ENCODE measurements at regions not wholly inside any gene's neighbourhood (a gene's known extent, or its start where the extent isn't known, plus 50 kb on each side); places are given as distances from the start of the nearest gene placed in this dataset.

DNA sequence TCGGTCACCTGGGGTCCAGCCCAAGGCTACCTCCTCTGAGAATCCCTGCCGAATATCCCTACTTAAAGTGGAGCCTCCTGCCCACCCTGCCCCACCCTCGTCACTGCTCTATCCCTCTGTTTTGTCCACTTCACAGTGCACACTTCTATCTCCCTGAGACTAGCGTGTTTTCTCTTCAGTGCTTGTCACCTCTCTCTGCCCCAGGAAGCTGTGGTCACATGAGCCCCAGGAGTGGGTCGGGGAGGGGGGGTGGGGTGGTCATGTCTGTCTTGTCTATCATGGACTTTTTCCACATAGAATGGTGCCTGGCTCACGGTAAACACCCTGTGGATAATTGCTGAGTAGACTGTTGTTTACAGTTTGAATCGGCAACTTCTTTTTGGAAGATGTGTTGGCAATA lies 673.6 kb downstream of the PTPRU start:
- TF ChIP-seq, protein P1, sequence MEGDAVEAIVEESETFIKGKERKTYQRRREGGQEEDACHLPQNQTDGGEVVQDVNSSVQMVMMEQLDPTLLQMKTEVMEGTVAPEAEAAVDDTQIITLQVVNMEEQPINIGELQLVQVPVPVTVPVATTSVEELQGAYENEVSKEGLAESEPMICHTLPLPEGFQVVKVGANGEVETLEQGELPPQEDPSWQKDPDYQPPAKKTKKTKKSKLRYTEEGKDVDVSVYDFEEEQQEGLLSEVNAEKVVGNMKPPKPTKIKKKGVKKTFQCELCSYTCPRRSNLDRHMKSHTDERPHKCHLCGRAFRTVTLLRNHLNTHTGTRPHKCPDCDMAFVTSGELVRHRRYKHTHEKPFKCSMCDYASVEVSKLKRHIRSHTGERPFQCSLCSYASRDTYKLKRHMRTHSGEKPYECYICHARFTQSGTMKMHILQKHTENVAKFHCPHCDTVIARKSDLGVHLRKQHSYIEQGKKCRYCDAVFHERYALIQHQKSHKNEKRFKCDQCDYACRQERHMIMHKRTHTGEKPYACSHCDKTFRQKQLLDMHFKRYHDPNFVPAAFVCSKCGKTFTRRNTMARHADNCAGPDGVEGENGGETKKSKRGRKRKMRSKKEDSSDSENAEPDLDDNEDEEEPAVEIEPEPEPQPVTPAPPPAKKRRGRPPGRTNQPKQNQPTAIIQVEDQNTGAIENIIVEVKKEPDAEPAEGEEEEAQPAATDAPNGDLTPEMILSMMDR (IDR thresholded peaks at IDR 0.05; ENCODE audit: control insufficient read depth, insufficient read depth, low read depth, low read length, missing control alignments): no peak
- H3K4me3 ChIP-seq (ENCODE audit: control insufficient read depth, low read depth, low read length): no peak overlapping the region
- DNase-seq (ENCODE audit: low read depth): no peak

DNA sequence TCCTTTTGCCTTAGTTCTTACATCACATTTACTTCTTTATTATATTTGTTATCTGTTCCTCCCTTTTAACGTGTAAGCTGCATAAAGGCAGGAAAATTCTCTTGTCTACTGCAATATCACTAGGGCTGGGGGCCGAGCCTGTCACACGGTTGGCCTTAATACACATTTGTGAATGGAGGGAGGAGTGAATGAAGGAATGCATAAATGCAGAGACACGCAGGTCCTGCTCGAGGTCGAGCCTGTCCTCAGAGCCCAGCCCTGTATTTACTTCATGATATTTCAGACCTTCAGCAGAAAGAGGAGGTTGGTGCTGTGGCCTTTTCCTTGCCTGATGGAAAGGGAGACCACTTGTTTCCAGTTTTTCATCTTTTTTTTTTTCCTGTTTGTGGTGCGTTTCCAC lies 671.3 kb downstream of the PTPRU start:
- no peak overlapping the region for H3K4me3 ChIP-seq (ENCODE audit: control insufficient read depth, low read depth, low read length)
- TF ChIP-seq, protein P1 (IDR thresholded peaks at IDR 0.05; ENCODE audit: control insufficient read depth, insufficient read depth, low read depth, low read length, missing control alignments): no peak
- no peak for DNase-seq (ENCODE audit: low read depth)

DNA sequence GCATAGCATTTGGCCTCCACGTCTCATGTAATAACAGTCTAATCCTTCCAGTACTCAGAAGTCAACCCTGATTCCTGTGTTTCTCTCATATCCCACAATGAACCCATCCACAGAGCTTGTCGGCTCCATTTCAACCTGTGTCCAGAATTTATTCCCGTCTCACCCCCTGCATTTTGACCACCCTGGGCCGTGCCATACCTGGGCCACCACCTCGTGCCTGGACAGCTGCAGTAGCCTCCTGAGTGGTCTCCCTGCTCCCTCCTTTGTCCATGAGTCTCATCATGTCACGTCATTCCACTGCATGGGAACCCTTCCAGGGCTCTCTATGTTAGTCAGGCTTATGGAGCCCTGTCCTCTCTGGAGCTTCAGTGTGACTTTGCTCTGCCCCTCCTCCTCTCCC lies 670.6 kb downstream of the PTPRU start:
- TF ChIP-seq, protein P1 (IDR thresholded peaks at IDR 0.05; ENCODE audit: control insufficient read depth, insufficient read depth, low read depth, low read length, missing control alignments): no peak
- no peak for DNase-seq (ENCODE audit: low read depth)
- H3K4me3 ChIP-seq (ENCODE audit: control insufficient read depth, low read depth, low read length): no peak overlapping the region

DNA sequence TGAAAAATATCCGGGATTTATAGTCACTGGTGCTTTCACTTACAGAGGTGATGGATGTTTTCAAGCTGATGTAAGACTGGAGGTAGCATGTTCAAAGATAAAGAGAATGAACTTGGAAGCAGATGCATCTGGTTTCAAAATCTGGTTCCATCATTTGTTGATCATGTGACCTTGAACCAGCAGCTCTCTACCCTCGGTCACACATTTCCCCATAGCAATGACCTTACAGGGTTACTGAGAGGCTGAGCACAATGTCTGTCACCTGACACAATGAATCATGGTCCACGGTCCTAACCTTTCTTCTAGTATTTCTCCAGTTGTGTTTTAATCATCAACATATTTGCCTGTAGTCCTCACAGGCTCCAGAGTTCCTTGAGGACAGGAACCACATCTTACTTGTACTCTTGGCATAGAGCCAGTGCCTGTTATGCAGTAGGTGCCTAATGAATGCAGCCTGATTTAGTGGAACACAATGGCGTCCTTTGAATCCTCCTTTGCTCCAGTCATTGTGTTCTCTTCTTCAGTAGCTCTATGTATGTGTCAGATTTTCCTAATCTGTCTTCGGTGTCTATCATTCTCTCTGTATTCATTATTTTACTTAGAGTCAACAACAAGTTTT lies 667.3 kb downstream of the PTPRU start:
- H3K4me3 ChIP-seq (ENCODE audit: control insufficient read depth, low read depth, low read length): no peak overlapping the region
- no peak for DNase-seq (ENCODE audit: low read depth)
- TF ChIP-seq, protein P1 (IDR thresholded peaks at IDR 0.05; ENCODE audit: control insufficient read depth, insufficient read depth, low read depth, low read length, missing control alignments): no peak

DNA sequence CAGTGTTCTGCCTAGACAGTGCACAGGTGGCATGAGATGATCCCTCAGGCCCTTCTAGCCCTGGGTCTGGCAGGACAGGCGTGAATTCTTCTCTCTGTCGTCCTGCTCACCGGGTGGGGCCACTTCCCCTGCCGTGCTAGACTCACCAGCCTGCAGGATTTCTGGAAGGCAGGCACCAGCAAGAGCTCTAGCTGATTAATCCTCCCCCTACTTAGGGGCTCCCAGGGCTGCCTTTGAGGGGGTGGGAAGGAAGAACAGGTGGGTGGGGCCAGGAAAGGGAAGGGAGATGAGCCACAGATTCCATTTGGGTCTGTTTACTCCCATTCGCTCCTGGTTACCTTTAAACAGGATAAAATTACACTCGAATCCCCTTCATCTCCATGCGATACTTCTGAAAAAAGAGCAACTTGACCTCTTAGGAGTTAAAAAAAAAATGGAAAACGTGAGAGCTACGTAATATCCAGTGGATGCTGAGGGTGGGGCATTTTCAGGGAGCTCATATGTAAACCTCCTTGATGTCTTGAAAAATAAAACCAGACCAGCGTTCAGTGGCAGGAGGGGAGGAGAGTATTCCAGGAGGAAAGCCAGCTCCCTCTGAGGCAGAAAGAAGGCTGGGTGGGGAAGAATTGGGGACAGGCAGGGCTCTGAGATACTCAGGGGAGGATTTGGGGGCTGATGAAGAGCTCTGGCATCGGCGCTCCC lies 665.5 kb downstream of the PTPRU start:
- TF ChIP-seq, protein P1 (IDR thresholded peaks at IDR 0.05; ENCODE audit: control insufficient read depth, insufficient read depth, low read depth, low read length, missing control alignments): no peak
- DNase-seq (ENCODE audit: low read depth): no peak
- H3K4me3 ChIP-seq (ENCODE audit: control insufficient read depth, low read depth, low read length): no peak overlapping the region

DNA sequence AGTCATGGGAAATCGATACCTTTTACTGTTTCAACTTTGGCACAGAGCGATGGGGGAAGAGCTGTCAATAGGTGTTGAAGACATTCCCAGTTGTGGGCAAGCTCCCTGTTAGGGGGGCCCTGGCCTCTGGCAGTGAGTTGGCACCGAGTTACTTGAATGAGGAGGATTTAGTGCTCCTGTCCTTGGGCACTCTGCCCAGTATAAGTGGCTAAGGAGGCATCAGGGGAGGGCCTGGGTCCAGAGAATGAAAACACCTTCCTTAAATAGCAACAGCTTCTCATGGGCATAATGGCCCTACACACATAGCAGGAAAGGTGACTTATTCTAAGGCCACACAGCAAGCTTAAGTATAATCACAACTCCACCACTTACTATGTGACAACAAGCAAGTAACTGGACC lies 664.4 kb downstream of the PTPRU start:
- DNase-seq (ENCODE audit: low read depth): no peak
- TF ChIP-seq, protein P1 (IDR thresholded peaks at IDR 0.05; ENCODE audit: control insufficient read depth, insufficient read depth, low read depth, low read length, missing control alignments): no peak
- H3K4me3 ChIP-seq (ENCODE audit: control insufficient read depth, low read depth, low read length): no peak overlapping the region

All from AG09309 (cell line).